GM12878 (cell line): ENCODE measurements at regions not wholly inside any gene's neighbourhood (a gene's known extent, or its start where the extent isn't known, plus 50 kb on each side); places are given as distances from the start of the nearest gene placed in this dataset.

Source experiments
- ATAC-seq: fragments of 200-7000 bp; cut with Tn5 transposase; 3 replicates; pipeline ENCODE4 v1.9.1; 2020; ENCODE audit warnings: mild to moderate bottlenecking, moderate library complexity
- BruUV-seq: library from RNA; stranded (reverse); fragments of 400-500 nt; replicated peaks from 2 replicates; lab custom pipeline; 2021; lab: Mats Ljungman, UMichigan
- CTCF ChIA-PET: fragments of 300-600 bp; sonication (Branson Sonifier 250); formaldehyde crosslinking; extraction: SDS; loops from one replicate; lab custom pipeline; 2021; ENCODE audit warnings: inconsistent platforms; lab: Yijun Ruan, JAX
- POLR2A ChIA-PET: fragments of 350-600 bp; formaldehyde crosslinking; extraction: SDS; loops from one replicate; lab custom pipeline; 2021; ENCODE audit warnings: inconsistent platforms; lab: Charles Lee
- RAD21 ChIA-PET: fragments of 300-600 bp; sonication (Branson Sonifier 250); formaldehyde crosslinking; loops from one replicate; lab custom pipeline; 2023; ENCODE audit warnings: antibody characterized with exemption; ENCODE audit not compliant: unreplicated experiment; lab: Charles Lee
- SMC1A ChIA-PET: fragments of 300-600 bp; sonication (Branson Sonifier 250); formaldehyde crosslinking; loops from one replicate; lab custom pipeline; 2023; ENCODE audit not compliant: unreplicated experiment, uncharacterized antibody; lab: Charles Lee
- DNase-seq: peaks from one replicate; pipeline ENCODE4 v3.0.0-alpha.2; 2011; ENCODE audit warnings: low read depth, low spot score
- FAIRE-seq: peaks from 3 replicates; lab custom pipeline; 2011; peaks lifted over from hg19 to GRCh38; lab: Jason Lieb, UNC
- H2AFZ ChIP-seq: 2 replicates; pipeline ENCODE4 v1.6.0; 2011; ENCODE audit warnings: low read depth, low read length, control low read depth; ENCODE audit not compliant: control insufficient read depth
- H3K27ac ChIP-seq: 2 replicates; pipeline ENCODE4 v1.5.1; 2011; ENCODE audit warnings: control low read depth; ENCODE audit not compliant: control insufficient read depth, insufficient read depth
- H3K27me3 ChIP-seq, 2 experiments: replicated peaks in 1 of 2; 2 replicates each; pipeline versions ENCODE4 v1.6.0 to v1.6.1; 2011; ENCODE audit warnings: low read length in 1 of 2; ENCODE audit not compliant: control insufficient read depth in 2 of 2, insufficient read depth in 2 of 2
- H3K36me3 ChIP-seq, 2 experiments: 2 replicates each; pipeline ENCODE4 v1.5.1; 2011; ENCODE audit warnings: low read length in 1 of 2; ENCODE audit not compliant: control insufficient read depth in 2 of 2, insufficient read depth in 2 of 2
- H3K4me1 ChIP-seq: 2 replicates; pipeline ENCODE4 v1.6.1; 2011; ENCODE audit warnings: mild to moderate bottlenecking, low read length, moderate library complexity, mixed read lengths; ENCODE audit not compliant: control insufficient read depth, insufficient read depth
- H3K4me2 ChIP-seq: 2 replicates; pipeline ENCODE4 v1.6.0; 2011; ENCODE audit warnings: control low read depth; ENCODE audit not compliant: control insufficient read depth, insufficient read depth
- H3K4me3 ChIP-seq: fragments of 200-600 bp; sonication (generic); 2 replicates; pipeline ENCODE4 v1.5.1; 2016
- H3K79me2 ChIP-seq: 2 replicates; pipeline ENCODE4 v1.6.0; 2011; ENCODE audit warnings: low read length; ENCODE audit not compliant: control insufficient read depth, insufficient read depth
- H3K9ac ChIP-seq: 2 replicates; pipeline ENCODE4 v1.8.0; 2011; ENCODE audit warnings: low read length, control low read depth, mixed read lengths; ENCODE audit not compliant: control insufficient read depth, insufficient read depth
- H3K9me3 ChIP-seq: replicated peaks from 3 replicates; pipeline ENCODE4 v1.5.1; 2011; ENCODE audit warnings: mild to moderate bottlenecking, low read length; ENCODE audit not compliant: control insufficient read depth, insufficient read depth
- H4K20me1 ChIP-seq: 2 replicates; pipeline ENCODE4 v1.6.0; 2011; ENCODE audit not compliant: control insufficient read depth, insufficient read depth
- ASH2L ChIP-seq: fragments of 300-600, 200-600 bp; sonication (generic); IDR thresholded peaks from 2 replicates; pipeline ENCODE4 v1.6.1; 2017; ENCODE audit warnings: low read depth, mild to moderate bottlenecking, borderline replicate concordance
- BACH1 ChIP-seq: fragments of 450-650 bp; IDR thresholded peaks from 2 replicates; pipeline ENCODE4 v1.6.1; 2017; ENCODE audit warnings: mild to moderate bottlenecking, borderline replicate concordance
- BCLAF1 ChIP-seq: fragments of 450-650 bp; IDR thresholded peaks from 2 replicates; pipeline ENCODE4 v1.6.1; 2017; ENCODE audit warnings: antibody characterized with exemption, mild to moderate bottlenecking, moderate library complexity
- BHLHE40 ChIP-seq, 2 experiments: fragments of 450-650 bp in 1 of 2; IDR thresholded peaks; 2 replicates each; pipeline ENCODE4 v1.6.1; 2011 to 2017; ENCODE audit warnings: low read depth in 2 of 2, borderline replicate concordance in 1 of 2, improper control_type of control experiment in 1 of 2, low read length in 1 of 2, mild to moderate bottlenecking in 1 of 2
- CBX5 ChIP-seq: sonication (generic); IDR thresholded peaks from 2 replicates; pipeline ENCODE4 v1.6.1; 2016; ENCODE audit warnings: low read depth, moderate library complexity, mild to moderate bottlenecking, inconsistent platforms
- CREB1 ChIP-seq: IDR thresholded peaks from 2 replicates; pipeline ENCODE4 v1.6.1; 2012; ENCODE audit warnings: low read depth, mild to moderate bottlenecking, inconsistent platforms
- CTCF ChIP-seq, 3 experiments: IDR thresholded peaks in 2 of 3; conservative IDR thresholded peaks in 1 of 3; 2 replicates each; pipeline ENCODE4 v1.5.1; 2011; ENCODE audit warnings: low read depth in 3 of 3, low read length in 3 of 3, mild to moderate bottlenecking in 3 of 3, control low read depth in 2 of 3, moderate library complexity in 2 of 3, inconsistent platforms in 1 of 3, mixed read lengths in 1 of 3; ENCODE audit not compliant: control insufficient read depth in 2 of 3, insufficient read depth in 1 of 3; ENCODE audit errors: extremely low read depth in 1 of 3
- EGR1 ChIP-seq, 2 experiments: IDR thresholded peaks; 1 replicate in 1 of 2; 2 replicates in 1 of 2; pipeline ENCODE4 v1.6.1; 2011 to 2012; ENCODE audit warnings: low read depth in 2 of 2, low read length in 2 of 2, borderline replicate concordance in 1 of 2, mild to moderate bottlenecking in 1 of 2, moderate library complexity in 1 of 2
- IRF4 ChIP-seq: IDR thresholded peaks from 2 replicates; pipeline ENCODE4 v1.6.1; 2011; ENCODE audit warnings: low read depth, low read length
- LARP7 ChIP-seq: fragments of 450-650 bp; IDR thresholded peaks from 2 replicates; pipeline ENCODE4 v1.6.1; 2017; ENCODE audit warnings: mild to moderate bottlenecking
- MAX ChIP-seq: IDR thresholded peaks from 2 replicates; pipeline ENCODE4 v1.6.1; 2012; ENCODE audit warnings: low read depth, low read length, improper control_type of control experiment
- POU2F2 ChIP-seq: IDR thresholded peaks from 3 replicates; pipeline ENCODE4 v1.6.1; 2011; ENCODE audit warnings: low read depth, mild to moderate bottlenecking, low read length, borderline replicate concordance
- STAT3 ChIP-seq: IDR thresholded peaks from 2 replicates; pipeline ENCODE4 v1.6.1; 2011; ENCODE audit warnings: low read depth, low read length, improper control_type of control experiment
- TARDBP ChIP-seq: IDR thresholded peaks from 2 replicates; pipeline ENCODE4 v1.6.1; 2016; ENCODE audit warnings: borderline replicate concordance
- TCF3 ChIP-seq: IDR thresholded peaks from 2 replicates; pipeline ENCODE4 v1.6.1; 2012; ENCODE audit warnings: low read depth, mild to moderate bottlenecking, low read length, borderline replicate concordance; ENCODE audit not compliant: insufficient read depth
- YBX1 ChIP-seq: fragments of 450-650 bp; IDR thresholded peaks from 2 replicates; pipeline ENCODE4 v1.6.1; 2016; ENCODE audit warnings: antibody characterized with exemption
- WGBS: methylation state at CpG from one replicate; pipeline ENCODE4 v1.1.6; 2016; ENCODE audit warnings: low lambda C conversion rate; ENCODE audit not compliant: insufficient replicate concordance, insufficient coverage; ENCODE audit errors: missing lambda C conversion rate; 5-methylcytosine and 5-hydroxymethylcytosine counted together
- in situ Hi-C: fragments of 300-500 bp; cut with MboI; formaldehyde crosslinking; loops from 9 replicates; pipeline ENCODE4 v1.14.3; 2018; ENCODE audit warnings: mixed read lengths
- intact Hi-C: fragments of 100-400 bp; cut with micrococcal nuclease; formaldehyde crosslinking; loops from one replicate; pipeline ENCODE4 v1.14.2; 2022; ENCODE audit not compliant: unreplicated experiment

GRCh38 chr5:68429510-68429909, 214.0 kb downstream of the PIK3R1 start:
- ATAC-seq (no peak), FAIRE-seq (no peak), DNase-seq (no peak)
- ChIA-PET SMC1A (interaction anchor here (0.8 to 11.8 kb wide), 12 partner anchors 8 to 143 kb away, joined by 3 to 266 read pairs (median 6); no protein-coding TSS in a partner anchor), RAD21 (interaction anchor here (0.7 to 14.5 kb wide), 6 partner anchors 10 to 142 kb away, joined by 3 to 190 read pairs (median 10); no protein-coding TSS in a partner anchor), POLR2A (interaction anchor here (1.2 kb wide), 1 partner anchor 10 kb away, joined by 3 read pairs; no protein-coding TSS in a partner anchor), CTCF (interaction anchor here (1.2 to 11.5 kb wide), 6 partner anchors 10 to 143 kb away, joined by 3 to 97 read pairs (median 4); no protein-coding TSS in a partner anchor)
- no peak overlapping the region for H3K9ac ChIP-seq
- no peak overlapping the region for H3K4me3 ChIP-seq
- H2AFZ ChIP-seq, result no peak overlapping the region
- peaks cover 50% of the 10 kb centered on the region for H3K4me1 ChIP-seq
- in situ Hi-C loops, result no loop called here
- H4K20me1 ChIP-seq, result no peaks in the 10 kb centered on the region
- no peaks in the 10 kb centered on the region for H3K36me3 ChIP-seq
- H3K9me3 ChIP-seq, result peaks cover 1% of the 10 kb centered on the region; the same call in 2 of the 3 replicates
- intact Hi-C loops, result no loop called here
- H3K4me2 ChIP-seq, result no peak overlapping the region
- TF ChIP-seq MAX (no peak), LARP7 (no peak), CTCF (IDR thresholded peaks at IDR 0.05 in 2 of 3, conservative IDR thresholded peaks at IDR 0.05 in 1 of 3; ENCODE audit: control insufficient read depth in 2 of 3, extremely low read depth in 1 of 3, insufficient read depth in 1 of 3, low read depth in 3 of 3, low read length in 3 of 3) (no peak), STAT3 (no peak), YBX1 (no peak), BCLAF1 (no peak), BACH1 (no peak), TCF3 (no peak), TARDBP (no peak), CBX5 (no peak), IRF4 (no peak), CREB1 (no peak), EGR1 (IDR thresholded peaks at IDR 0.05; ENCODE audit: borderline replicate concordance in 1 of 2, low read depth in 2 of 2, low read length in 2 of 2) (no peak), ASH2L (no peak), BHLHE40 (IDR thresholded peaks at IDR 0.05; ENCODE audit: borderline replicate concordance in 1 of 2, low read depth in 2 of 2, low read length in 1 of 2) (no peak), POU2F2 (no peak)
- no TSS peak for BruUV-seq
- WGBS, result 98% methylated on average over 2 of the region's 2 CpGs
- H3K79me2 ChIP-seq, result no peaks in the 10 kb centered on the region; the same call in 1 of the 2 replicates
- H3K27ac ChIP-seq, result no peak overlapping the region
- no peaks in the 10 kb centered on the region for H3K27me3 ChIP-seq
